Naive thymus-derived CD8-positive, alpha-beta T cell (primary cell): ENCODE measurements at regions not wholly inside any gene's neighbourhood (a gene's known extent, or its start where the extent isn't known, plus 50 kb on each side); places are given as distances from the start of the nearest gene placed in this dataset.

Source experiments
- ATAC-seq, 2 donors: fragments of 150-1000 bp; cut with Tn5 transposase in 1 of 2; sonication (Bioruptor Pico), chemical (Tn5 transposase) in 1 of 2; 1 replicate in 1 of 2; 2 replicates in 1 of 2; pipeline ENCODE4 v1.10.0; 2021; ENCODE audit warnings: mild to moderate bottlenecking in 2 of 2, moderate library complexity in 2 of 2
- POLR2A ChIA-PET: fragments of 350-600 bp; sonication (Branson Sonifier 250); formaldehyde crosslinking; loops from one replicate; lab custom pipeline; 2021; ENCODE audit warnings: antibody characterized with exemption; lab: Charles Lee
- DNase-seq, 10 donors: peaks; one replicate each; pipeline versions ENCODE4 v3.0.0 to v3.0.0-alpha.2; 2020 to 2022
- H3K27ac Mint-ChIP-seq, 10 donors: one replicate each; pipeline ENCODE4 v1.8.0; 2020 to 2022; ENCODE audit warnings: mild to moderate bottlenecking in 10 of 10, mixed read lengths in 10 of 10, moderate library complexity in 4 of 10, inconsistent platforms in 1 of 10
- H3K27me3 Mint-ChIP-seq, 5 donors: one replicate each; pipeline ENCODE4 v1.8.0; 2021 to 2022; ENCODE audit warnings: mixed read lengths in 5 of 5
- H3K36me3 Mint-ChIP-seq, 3 donors: one replicate each; pipeline ENCODE4 v1.8.0; 2020 to 2022; ENCODE audit warnings: mixed read lengths in 3 of 3, mild to moderate bottlenecking in 2 of 3, inconsistent platforms in 1 of 3
- H3K4me1 Mint-ChIP-seq, 4 donors: one replicate each; pipeline ENCODE4 v1.8.0; 2021 to 2022; ENCODE audit warnings: mixed read lengths in 4 of 4
- H3K4me3 Mint-ChIP-seq, 10 donors: one replicate each; pipeline ENCODE4 v1.8.0; 2020 to 2022; ENCODE audit warnings: mild to moderate bottlenecking in 10 of 10, mixed read lengths in 10 of 10, moderate library complexity in 6 of 10, inconsistent platforms in 1 of 10
- H3K9me3 Mint-ChIP-seq, 9 donors: one replicate each; pipeline ENCODE4 v1.8.0; 2020 to 2022; ENCODE audit warnings: mixed read lengths in 9 of 9, mild to moderate bottlenecking in 3 of 9, inconsistent platforms in 1 of 9, moderate library complexity in 1 of 9

DNA sequence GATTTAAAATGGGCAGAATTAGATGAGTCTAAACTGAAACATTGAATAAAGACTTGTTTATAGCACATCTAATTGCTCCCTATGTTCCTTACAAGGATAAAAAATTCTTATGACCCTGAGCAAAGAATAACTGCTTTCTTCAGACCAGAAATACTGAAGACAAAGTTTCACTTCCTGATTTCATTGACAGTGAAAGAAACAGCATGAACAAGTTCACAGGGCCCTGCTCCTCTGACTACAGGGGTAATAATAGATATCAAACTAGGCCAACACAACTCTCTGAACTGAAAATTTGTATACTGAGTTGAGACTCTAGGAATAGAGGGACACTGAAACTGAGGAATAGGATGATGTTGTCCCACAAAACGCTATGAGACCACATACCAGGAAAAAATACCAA is 1383.3 kb upstream of the CDH2 start:
- ATAC-seq: no peak
- DNase-seq: no peak
- Mint-ChIP-seq H3K27me3 (no peaks in the 10 kb centered on the region), H3K27ac (no peak overlapping the region), H3K36me3 (no peaks in the 10 kb centered on the region), H3K4me3 (no peak overlapping the region), H3K9me3 (peaks cover 0 to 27% (median 12%) of the 10 kb centered on the region in 9 donors), H3K4me1 (no peaks in the 10 kb centered on the region)
- POLR2A ChIA-PET: no interaction called here

DNA sequence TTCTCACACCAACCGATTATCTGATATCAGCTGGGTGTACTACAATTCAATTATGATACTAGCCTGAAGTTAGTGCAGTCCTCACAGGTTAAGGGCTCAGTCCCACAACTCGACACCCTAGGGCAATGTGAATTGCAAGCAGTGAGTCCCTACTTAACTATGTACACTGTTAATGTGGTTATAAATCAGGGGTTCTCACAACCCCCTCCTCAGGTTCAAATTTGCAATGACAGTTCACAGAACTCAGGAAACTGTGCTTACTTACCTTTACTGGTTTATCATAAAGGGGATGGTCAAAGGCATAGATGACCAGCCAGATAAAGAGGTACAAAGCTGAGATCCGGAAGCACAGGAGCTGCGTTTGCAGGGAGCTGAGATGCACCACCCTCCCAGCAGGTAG is 1379.1 kb upstream of the CDH2 start:
- Mint-ChIP-seq H3K36me3 (no peaks in the 10 kb centered on the region), H3K9me3 (peaks cover 2 to 17% (median 9%) of the 10 kb centered on the region in 9 donors), H3K4me1 (no peaks in the 10 kb centered on the region), H3K27ac (no peak overlapping the region), H3K4me3 (no peak overlapping the region), H3K27me3 (no peaks in the 10 kb centered on the region)
- ATAC-seq: no peak
- DNase-seq: no peak
- POLR2A ChIA-PET: no interaction called here

DNA sequence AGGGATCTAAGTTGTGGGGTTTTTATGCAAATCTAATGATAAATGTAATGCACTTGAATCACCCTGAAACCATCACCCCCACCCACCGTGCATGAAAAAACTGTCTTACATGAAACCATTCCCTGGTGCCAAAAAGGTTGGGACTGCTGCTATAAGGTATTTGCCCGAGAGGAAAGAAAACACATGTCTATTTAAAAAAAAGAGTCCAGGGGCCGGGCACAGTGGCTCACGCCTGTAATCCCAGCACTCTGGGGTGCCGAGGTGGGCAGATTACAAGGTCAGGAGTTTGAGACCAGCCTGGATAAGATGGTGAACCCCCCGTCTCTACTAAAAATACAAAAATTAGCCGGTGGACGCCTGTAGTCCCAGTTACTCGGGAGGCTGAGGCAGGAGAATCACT is 1372.8 kb upstream of the CDH2 start:
- no peak for DNase-seq
- no peak overlapping the region for H3K4me3 Mint-ChIP-seq
- no peak for ATAC-seq
- H3K27ac Mint-ChIP-seq: no peak overlapping the region
- no peaks in the 10 kb centered on the region for H3K4me1 Mint-ChIP-seq
- POLR2A ChIA-PET: no interaction called here
- no peaks in the 10 kb centered on the region for H3K36me3 Mint-ChIP-seq
- H3K9me3 Mint-ChIP-seq: peaks cover 3 to 29% (median 15%) of the 10 kb centered on the region in 9 donors
- no peaks in the 10 kb centered on the region for H3K27me3 Mint-ChIP-seq

DNA sequence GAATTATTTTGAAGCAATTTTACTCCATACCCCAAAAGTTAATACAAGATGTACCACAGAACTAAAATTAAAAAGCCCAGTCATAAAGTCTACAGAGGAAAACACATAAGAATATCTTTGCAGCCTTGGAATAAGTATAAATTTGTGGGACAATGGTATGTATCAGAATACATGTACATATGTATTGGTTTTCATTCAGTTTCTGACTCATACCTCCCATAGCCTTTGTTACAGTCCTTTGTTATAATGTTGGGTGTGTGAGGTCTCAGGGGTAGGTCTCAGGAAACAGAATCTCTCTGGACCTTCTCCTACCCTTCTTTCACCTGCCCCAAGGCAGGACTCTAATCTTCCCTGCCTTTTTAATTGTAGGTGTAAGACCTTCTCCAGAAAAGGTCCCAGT is 1370.7 kb upstream of the CDH2 start:
- DNase-seq (no peak), ATAC-seq (no peak)
- Mint-ChIP-seq H3K36me3 (no peaks in the 10 kb centered on the region), H3K27me3 (no peaks in the 10 kb centered on the region), H3K4me1 (no peaks in the 10 kb centered on the region), H3K27ac (no peak overlapping the region), H3K4me3 (no peak overlapping the region), H3K9me3 (peaks cover 0 to 35% (median 11%) of the 10 kb centered on the region in 9 donors)
- POLR2A ChIA-PET: no interaction called here

- Mint-ChIP-seq H3K36me3 (no peaks in the 10 kb centered on the region), H3K27me3 (no peaks in the 10 kb centered on the region), H3K9me3 (peaks cover 0 to 35% (median 11%) of the 10 kb centered on the region in 9 donors), H3K27ac (no peak overlapping the region), H3K4me3 (no peak overlapping the region), H3K4me1 (no peaks in the 10 kb centered on the region)
- no peak for ATAC-seq
- no peak for DNase-seq
- POLR2A ChIA-PET: no interaction called here
Measured at GRCh38 chr18:29540548-29540947, 1363.6 kb upstream of the CDH2 start.

DNA sequence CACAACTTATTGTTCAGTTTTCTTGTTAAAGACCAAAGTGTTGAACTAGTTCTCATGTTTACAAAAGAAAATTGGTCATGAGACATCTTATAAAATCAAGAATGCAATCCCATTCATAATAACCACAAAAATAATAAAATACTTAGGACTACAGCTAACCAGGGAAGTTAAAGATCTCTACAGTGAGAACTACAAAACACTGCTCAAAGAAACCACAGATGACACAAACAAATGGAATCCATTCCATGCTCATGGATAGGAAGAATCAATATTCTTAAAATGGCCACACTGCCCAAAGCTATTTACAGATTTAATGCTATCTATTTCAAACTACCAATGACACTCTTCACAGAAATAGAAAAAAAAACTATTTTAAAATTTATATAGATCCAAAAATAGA is 1354.8 kb upstream of the CDH2 start:
- Mint-ChIP-seq H3K4me1 (no peaks in the 10 kb centered on the region), H3K9me3 (peaks cover 6 to 37% (median 12%) of the 10 kb centered on the region in 9 donors), H3K4me3 (no peak overlapping the region), H3K36me3 (no peaks in the 10 kb centered on the region), H3K27ac (no peak overlapping the region), H3K27me3 (no peaks in the 10 kb centered on the region)
- DNase-seq (no peak), ATAC-seq (no peak)
- POLR2A ChIA-PET: no interaction called here

- Mint-ChIP-seq H3K9me3 (peaks cover 5 to 23% (median 8%) of the 10 kb centered on the region in 9 donors), H3K4me3 (no peak overlapping the region)
Measured at GRCh38 chr18:29523371-29523770, 1346.4 kb upstream of the CDH2 start.

GRCh38 chr18:29512761-29513160 is 1335.8 kb upstream of the CDH2 start:
- POLR2A ChIA-PET: no interaction called here
- DNase-seq (no peak), ATAC-seq (no peak)
- Mint-ChIP-seq H3K27me3 (no peaks in the 10 kb centered on the region), H3K4me3 (no peak overlapping the region), H3K27ac (no peak overlapping the region), H3K36me3 (peaks cover 0 to 3% (median 0%) of the 10 kb centered on the region in 3 donors), H3K4me1 (no peaks in the 10 kb centered on the region), H3K9me3 (peaks cover 0 to 23% (median 5%) of the 10 kb centered on the region in 9 donors)

More at GRCh38 chr18:29523371-29523770, 1346.4 kb upstream of the CDH2 start:
- Mint-ChIP-seq H3K36me3 (peaks cover 0 to 4% (median 0%) of the 10 kb centered on the region in 3 donors), H3K27ac (no peak overlapping the region), H3K27me3 (no peaks in the 10 kb centered on the region), H3K4me1 (no peaks in the 10 kb centered on the region)
- ATAC-seq (no peak), DNase-seq (no peak)
- POLR2A ChIA-PET: no interaction called here

DNA sequence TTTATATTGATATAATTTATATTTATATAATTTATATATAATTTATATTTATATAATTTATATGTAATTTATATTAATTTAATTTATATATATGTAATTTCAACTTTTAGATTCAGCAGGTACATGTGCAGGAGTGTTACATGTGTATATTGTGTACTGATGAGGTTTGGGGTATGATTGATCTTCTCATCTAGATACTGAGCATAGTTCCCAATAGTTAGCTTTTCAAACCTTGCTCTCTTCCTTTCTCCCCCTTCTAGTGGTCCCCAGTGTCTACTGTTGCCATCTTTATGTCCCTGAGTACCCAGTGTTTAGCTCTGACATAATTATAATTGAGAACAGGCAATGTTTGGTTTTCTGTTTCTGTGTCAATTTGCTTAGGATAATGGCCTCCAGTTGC is 1335.3 kb upstream of the CDH2 start:
- ATAC-seq (no peak), DNase-seq (no peak)
- no peak overlapping the region for H3K27ac Mint-ChIP-seq
- H3K4me1 Mint-ChIP-seq: no peaks in the 10 kb centered on the region
- no peak overlapping the region for H3K4me3 Mint-ChIP-seq
- peaks cover 0 to 25% (median 5%) of the 10 kb centered on the region in 9 donors for H3K9me3 Mint-ChIP-seq
- no peaks in the 10 kb centered on the region for H3K27me3 Mint-ChIP-seq
- peaks cover 0 to 3% (median 0%) of the 10 kb centered on the region in 3 donors for H3K36me3 Mint-ChIP-seq
- POLR2A ChIA-PET: no interaction called here

GRCh38 chr18:29501952-29502351 is 1325.0 kb upstream of the CDH2 start:
- no peaks in the 10 kb centered on the region for H3K36me3 Mint-ChIP-seq
- no peak overlapping the region for H3K4me3 Mint-ChIP-seq
- peaks cover 0 to 21% (median 15%) of the 10 kb centered on the region in 9 donors for H3K9me3 Mint-ChIP-seq
- H3K27me3 Mint-ChIP-seq: no peaks in the 10 kb centered on the region
- no peak for DNase-seq
- POLR2A ChIA-PET: no interaction called here
- H3K27ac Mint-ChIP-seq: no peak overlapping the region
- no peaks in the 10 kb centered on the region for H3K4me1 Mint-ChIP-seq
- ATAC-seq: no peak

DNA sequence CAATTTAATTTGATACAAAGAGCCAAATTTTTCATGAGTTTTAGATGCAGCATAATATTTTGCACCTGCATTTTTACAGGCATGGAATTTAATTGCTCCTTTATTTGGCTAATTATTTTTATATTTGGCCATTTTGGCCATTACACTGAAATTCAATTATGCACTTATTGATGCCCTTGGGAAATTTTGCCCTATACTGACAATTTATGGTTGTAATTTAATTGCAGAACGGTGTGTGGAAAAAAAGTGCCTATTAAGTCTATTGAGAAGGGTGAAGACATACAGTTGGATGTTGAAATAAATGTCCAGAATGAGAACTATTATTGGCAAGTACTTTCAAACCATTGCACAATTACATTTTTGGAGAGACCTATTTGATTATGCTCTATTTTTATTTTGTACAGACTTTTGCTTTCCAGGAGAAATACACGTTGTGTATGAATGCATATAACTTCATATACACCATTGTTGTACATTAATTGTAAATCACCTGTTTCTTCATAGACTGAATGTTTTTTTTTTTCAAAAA is 1319.3 kb upstream of the CDH2 start:
- ATAC-seq: no peak
- no peaks in the 10 kb centered on the region for H3K36me3 Mint-ChIP-seq
- POLR2A ChIA-PET: no interaction called here

DNA sequence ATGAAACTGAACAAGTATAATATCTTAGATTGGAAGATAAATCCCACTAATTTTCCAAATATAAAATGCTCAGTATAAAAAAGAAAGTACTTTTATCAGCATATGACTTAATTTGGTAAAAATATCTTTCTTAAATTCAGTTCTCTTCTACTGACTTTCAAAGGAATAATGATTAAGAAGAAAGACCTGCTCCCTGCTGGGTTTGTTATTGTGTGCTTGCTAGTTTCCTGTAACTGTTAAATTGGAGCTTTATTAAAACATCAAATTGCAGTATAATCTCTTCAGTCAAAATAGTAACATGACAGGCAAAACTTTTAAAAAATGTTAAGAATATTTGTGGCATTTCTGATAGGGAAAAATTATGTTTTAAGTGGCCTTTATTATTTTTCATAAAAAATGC is 1317.4 kb upstream of the CDH2 start:
- no peaks in the 10 kb centered on the region for H3K4me1 Mint-ChIP-seq
- H3K27me3 Mint-ChIP-seq: no peaks in the 10 kb centered on the region
- H3K36me3 Mint-ChIP-seq: no peaks in the 10 kb centered on the region
- no peak for DNase-seq
- H3K4me3 Mint-ChIP-seq: no peak overlapping the region
- ATAC-seq: no peak
- H3K27ac Mint-ChIP-seq: no peak overlapping the region
- H3K9me3 Mint-ChIP-seq: peaks cover 1 to 28% (median 10%) of the 10 kb centered on the region in 9 donors
- POLR2A ChIA-PET: no interaction called here

More for the DNA sequence above, 1319.3 kb upstream of the CDH2 start:
- Mint-ChIP-seq H3K9me3 (peaks cover 4 to 28% (median 10%) of the 10 kb centered on the region in 9 donors), H3K27me3 (no peaks in the 10 kb centered on the region), H3K4me1 (no peaks in the 10 kb centered on the region), H3K27ac (no peak overlapping the region), H3K4me3 (no peak overlapping the region)
- no peak for DNase-seq

DNA sequence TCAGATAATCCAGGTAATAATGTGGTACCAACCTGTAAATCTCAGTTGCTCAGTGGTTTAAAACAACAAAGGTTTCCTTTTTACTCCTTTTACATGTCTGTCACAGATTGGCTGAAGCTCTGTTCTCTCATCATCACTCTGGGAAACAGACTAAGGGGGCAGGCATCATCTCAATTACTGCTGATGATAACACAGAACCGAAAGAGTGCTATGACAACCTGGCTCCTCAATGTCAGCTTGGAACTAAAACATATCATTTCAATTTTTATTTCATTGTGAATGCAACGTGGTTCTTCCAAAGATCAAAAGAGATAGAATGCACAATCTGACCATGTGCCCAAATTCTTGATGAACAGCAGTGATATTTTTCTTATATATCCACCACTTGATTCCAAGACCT is 1315.0 kb upstream of the CDH2 start:
- no peak overlapping the region for H3K27ac Mint-ChIP-seq
- no peak overlapping the region for H3K4me3 Mint-ChIP-seq

DNA sequence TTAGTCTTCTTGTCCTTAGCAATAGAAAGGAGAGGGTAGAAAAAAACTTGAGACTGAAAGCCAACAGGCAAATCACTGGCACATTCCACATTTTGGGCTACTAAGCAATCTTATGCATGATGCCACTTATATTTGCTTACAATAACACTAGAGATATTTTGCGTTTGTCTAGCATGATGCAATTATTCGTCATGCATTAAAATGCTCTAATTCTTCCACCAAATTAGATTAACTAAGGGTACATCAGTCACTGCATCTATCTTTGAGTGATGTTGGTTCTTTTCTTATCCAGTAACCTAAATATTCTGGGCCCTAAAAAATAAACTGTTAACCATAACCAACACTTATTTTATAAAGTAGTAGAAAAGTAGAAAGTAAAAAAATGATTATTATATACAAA is 1311.7 kb upstream of the CDH2 start:
- ATAC-seq: no peak
- DNase-seq: no peak
- no peaks in the 10 kb centered on the region for H3K4me1 Mint-ChIP-seq
- H3K4me3 Mint-ChIP-seq: no peak overlapping the region
- no peaks in the 10 kb centered on the region for H3K27me3 Mint-ChIP-seq
- peaks cover 0 to 22% (median 8%) of the 10 kb centered on the region in 9 donors for H3K9me3 Mint-ChIP-seq
- H3K27ac Mint-ChIP-seq: no peak overlapping the region
- no peaks in the 10 kb centered on the region for H3K36me3 Mint-ChIP-seq
- POLR2A ChIA-PET: no interaction called here

More for the DNA sequence above, 1315.0 kb upstream of the CDH2 start:
- DNase-seq (no peak), ATAC-seq (no peak)
- POLR2A ChIA-PET: no interaction called here
- no peaks in the 10 kb centered on the region for H3K36me3 Mint-ChIP-seq
- H3K4me1 Mint-ChIP-seq: no peaks in the 10 kb centered on the region
- no peaks in the 10 kb centered on the region for H3K27me3 Mint-ChIP-seq
- H3K9me3 Mint-ChIP-seq: peaks cover 0 to 28% (median 12%) of the 10 kb centered on the region in 9 donors
